ENCODE measurements at regions not wholly inside any gene's neighbourhood (a gene's known extent, or its start where the extent isn't known, plus 50 kb on each side); places are given as distances from the start of the nearest gene placed in this dataset.

DNA sequence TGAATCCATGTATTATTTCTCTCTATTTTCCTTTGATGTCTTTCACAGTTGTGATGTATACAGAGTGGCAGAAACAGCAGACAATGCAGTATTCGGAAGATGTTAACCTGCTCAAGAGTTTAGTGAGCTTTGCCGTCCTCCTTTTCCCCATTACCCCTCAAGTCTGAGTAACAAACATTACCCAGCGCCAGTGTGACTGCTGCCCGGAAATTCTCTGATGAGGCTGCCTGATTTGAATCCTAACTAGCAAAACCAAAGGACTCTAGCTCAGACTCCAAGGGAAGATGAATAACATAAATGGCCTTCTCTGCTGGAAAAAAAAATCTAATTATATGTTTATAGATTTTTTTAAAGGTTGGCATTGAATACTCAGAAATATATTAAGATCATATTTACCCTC, 247.3 kb upstream of the SOX21 start:
- H3K4me3 ChIP-seq (ENCODE audit: low read depth, low read length): no peak overlapping the region
- no peak overlapping the region for H3K27ac ChIP-seq (ENCODE audit: low read depth, low read length)
- no peaks in the 10 kb centered on the region for H3K9me3 ChIP-seq (ENCODE audit: control insufficient read depth, insufficient read depth, low read length)
- no peak for DNase-seq (ENCODE audit: low read depth, low spot score)
- peaks cover 23% of the 10 kb centered on the region for H3K27me3 ChIP-seq (ENCODE audit: control insufficient read depth, insufficient read depth, low read length)
- TF ChIP-seq, protein P1, sequence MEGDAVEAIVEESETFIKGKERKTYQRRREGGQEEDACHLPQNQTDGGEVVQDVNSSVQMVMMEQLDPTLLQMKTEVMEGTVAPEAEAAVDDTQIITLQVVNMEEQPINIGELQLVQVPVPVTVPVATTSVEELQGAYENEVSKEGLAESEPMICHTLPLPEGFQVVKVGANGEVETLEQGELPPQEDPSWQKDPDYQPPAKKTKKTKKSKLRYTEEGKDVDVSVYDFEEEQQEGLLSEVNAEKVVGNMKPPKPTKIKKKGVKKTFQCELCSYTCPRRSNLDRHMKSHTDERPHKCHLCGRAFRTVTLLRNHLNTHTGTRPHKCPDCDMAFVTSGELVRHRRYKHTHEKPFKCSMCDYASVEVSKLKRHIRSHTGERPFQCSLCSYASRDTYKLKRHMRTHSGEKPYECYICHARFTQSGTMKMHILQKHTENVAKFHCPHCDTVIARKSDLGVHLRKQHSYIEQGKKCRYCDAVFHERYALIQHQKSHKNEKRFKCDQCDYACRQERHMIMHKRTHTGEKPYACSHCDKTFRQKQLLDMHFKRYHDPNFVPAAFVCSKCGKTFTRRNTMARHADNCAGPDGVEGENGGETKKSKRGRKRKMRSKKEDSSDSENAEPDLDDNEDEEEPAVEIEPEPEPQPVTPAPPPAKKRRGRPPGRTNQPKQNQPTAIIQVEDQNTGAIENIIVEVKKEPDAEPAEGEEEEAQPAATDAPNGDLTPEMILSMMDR (IDR thresholded peaks at IDR 0.05; ENCODE audit: low read depth, low read length): no peak
- ChIA-PET CTCF (interaction anchor here (1.8 kb wide), 1 partner anchor 9 kb away, joined by 6 read pairs; no protein-coding TSS in a partner anchor), POLR2A (no interaction called here)

DNA sequence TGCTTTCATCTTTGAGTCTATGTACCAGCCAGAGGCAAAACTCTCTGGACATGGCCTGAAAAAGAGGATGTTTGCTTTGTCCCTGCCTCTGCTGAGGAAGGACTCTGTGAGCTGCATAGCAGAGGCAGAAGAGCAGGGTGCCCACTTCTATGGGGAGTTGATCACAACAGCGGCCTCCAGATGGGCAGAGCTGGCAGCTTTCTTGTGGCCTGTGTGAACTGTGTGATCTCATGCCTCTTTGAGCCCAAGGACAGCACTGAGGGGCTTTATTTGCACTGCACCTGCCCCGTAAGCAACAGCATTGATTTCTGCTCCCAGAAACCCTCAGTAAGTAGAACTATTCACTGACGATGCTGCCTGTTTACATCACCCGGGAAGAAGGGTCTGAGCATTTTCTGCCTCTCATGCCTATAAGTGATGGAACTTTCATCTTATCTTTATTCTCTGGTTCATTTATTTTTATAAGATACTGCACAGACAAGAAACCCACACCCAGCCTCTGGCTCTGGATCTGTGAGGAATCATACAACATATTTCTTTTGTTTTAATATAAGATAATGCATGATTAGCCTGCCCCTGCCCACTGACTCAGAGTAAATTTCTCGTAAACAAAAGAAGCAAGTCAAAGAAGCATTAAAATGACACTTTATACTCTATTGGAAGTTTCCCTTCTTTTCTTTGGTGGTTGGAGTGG, 244.2 kb upstream of the SOX21 start:
- Histone ChIP-seq H3K27me3 (ENCODE audit: control insufficient read depth, insufficient read depth, low read length) (peaks cover 14% of the 10 kb centered on the region), H3K4me3 (ENCODE audit: low read depth, low read length) (no peak overlapping the region), H3K27ac (ENCODE audit: low read depth, low read length) (no peak overlapping the region), H3K9me3 (ENCODE audit: control insufficient read depth, insufficient read depth, low read length) (no peaks in the 10 kb centered on the region)
- ChIA-PET CTCF (interaction anchor here (0.6 kb wide), 1 partner anchor 86 kb away, joined by 3 read pairs; no protein-coding TSS in a partner anchor), POLR2A (no interaction called here)
- TF ChIP-seq, protein P1 (IDR thresholded peaks at IDR 0.05; ENCODE audit: low read depth, low read length): no peak
- no peak for DNase-seq (ENCODE audit: low read depth, low spot score)

DNA sequence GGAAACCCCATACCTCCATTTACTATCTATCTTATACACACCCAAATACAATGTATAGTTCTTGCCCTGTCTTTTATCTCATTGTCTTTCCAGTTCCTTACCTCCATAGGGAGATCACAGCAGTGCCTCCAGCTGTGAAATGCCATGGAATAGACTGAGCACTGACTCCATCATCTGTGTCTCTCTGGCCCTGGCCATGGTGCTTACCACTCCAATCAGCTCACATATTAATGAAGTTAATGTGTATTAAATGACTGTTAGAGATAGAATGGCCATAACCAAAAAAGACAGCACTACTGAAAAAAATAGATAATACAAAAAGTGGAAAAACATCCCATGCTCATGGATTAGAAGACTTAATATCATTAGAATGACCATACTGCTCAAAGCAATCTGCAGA, 240.4 kb upstream of the SOX21 start:
- CTCF ChIA-PET: no interaction called here

DNA sequence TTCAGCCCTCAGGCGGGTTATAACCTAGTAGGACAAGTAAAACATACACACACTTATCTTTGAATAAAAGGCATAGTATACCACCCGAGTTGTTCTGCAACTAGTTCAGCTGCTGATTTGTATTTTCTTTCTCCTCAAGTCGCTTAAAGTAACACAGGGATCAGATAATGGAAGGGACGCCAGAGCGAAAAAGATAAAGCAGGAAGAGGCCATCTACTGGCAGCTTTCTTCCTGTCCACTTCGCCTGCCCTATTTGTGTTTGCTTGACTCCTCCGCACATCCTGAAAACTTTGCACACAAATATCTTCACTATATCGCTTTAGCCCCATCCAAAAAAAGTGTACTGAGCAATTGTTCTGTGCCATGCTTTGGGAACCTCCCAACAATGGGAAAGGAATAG, 238.0 kb upstream of the SOX21 start:
- Histone ChIP-seq H3K9me3 (ENCODE audit: control insufficient read depth, insufficient read depth, low read length) (no peaks in the 10 kb centered on the region), H3K4me3 (ENCODE audit: low read depth, low read length) (no peak overlapping the region), H3K27me3 (ENCODE audit: control insufficient read depth, insufficient read depth, low read length) (peaks cover 2% of the 10 kb centered on the region), H3K27ac (ENCODE audit: low read depth, low read length) (no peak overlapping the region)
- TF ChIP-seq, protein P1 (IDR thresholded peaks at IDR 0.05; ENCODE audit: low read depth, low read length): peak; percentile 27; the same call in 1 of the 2 replicates
- POLR2A ChIA-PET: no interaction called here
- no peak for DNase-seq (ENCODE audit: low read depth, low spot score)
- CTCF ChIA-PET: interaction anchor here (1.1 kb wide), 1 partner anchor 289 kb away, joined by 3 read pairs; no protein-coding TSS in a partner anchor

More for the DNA sequence above, 240.4 kb upstream of the SOX21 start:
- POLR2A ChIA-PET: interaction anchor here (0.5 kb wide), 1 partner anchor 91 kb away, joined by 3 read pairs; no protein-coding TSS in a partner anchor
- Histone ChIP-seq H3K27me3 (ENCODE audit: control insufficient read depth, insufficient read depth, low read length) (peaks cover 9% of the 10 kb centered on the region), H3K9me3 (ENCODE audit: control insufficient read depth, insufficient read depth, low read length) (no peaks in the 10 kb centered on the region), H3K27ac (ENCODE audit: low read depth, low read length) (no peak overlapping the region), H3K4me3 (ENCODE audit: low read depth, low read length) (no peak overlapping the region)
- DNase-seq (ENCODE audit: low read depth, low spot score): no peak
- TF ChIP-seq, protein P1 (IDR thresholded peaks at IDR 0.05; ENCODE audit: low read depth, low read length): no peak

DNA sequence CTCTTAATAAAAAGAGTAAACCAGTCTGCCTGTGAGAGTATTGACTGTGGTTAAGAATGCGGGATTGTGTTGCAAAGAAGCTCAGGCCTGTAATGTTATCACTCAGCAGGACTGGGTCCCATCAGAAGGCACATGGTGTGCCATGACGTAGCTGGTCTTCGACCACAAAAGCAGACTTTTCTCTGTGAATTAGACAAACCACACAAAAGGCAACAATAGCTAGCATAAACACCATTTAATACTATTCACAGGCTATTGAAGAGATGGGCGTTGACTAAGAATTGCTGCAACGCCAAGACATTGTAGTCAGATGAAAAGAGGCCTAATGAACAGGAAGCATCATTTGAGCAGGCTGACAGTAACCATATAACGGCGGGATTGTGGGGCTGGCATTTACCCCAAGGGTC, 235.6 kb upstream of the SOX21 start:
- TF ChIP-seq, protein P1 (IDR thresholded peaks at IDR 0.05; ENCODE audit: low read depth, low read length): no peak
- H3K27me3 ChIP-seq (ENCODE audit: control insufficient read depth, insufficient read depth, low read length): peaks cover 2% of the 10 kb centered on the region
- POLR2A ChIA-PET: no interaction called here
- H3K9me3 ChIP-seq (ENCODE audit: control insufficient read depth, insufficient read depth, low read length): no peaks in the 10 kb centered on the region
- DNase-seq (ENCODE audit: low read depth, low spot score): no peak
- H3K4me3 ChIP-seq (ENCODE audit: low read depth, low read length): no peak overlapping the region
- CTCF ChIA-PET: no interaction called here
- H3K27ac ChIP-seq (ENCODE audit: low read depth, low read length): no peak overlapping the region

Data from AG04450 (cell line).